WTC11 (cell line): ENCODE measurements at regions not wholly inside any gene's neighbourhood (a gene's known extent, or its start where the extent isn't known, plus 50 kb on each side); places are given as distances from the start of the nearest gene placed in this dataset.

Experiments
- ELF4 ChIP-seq: sonication (generic); formaldehyde crosslinking; IDR thresholded peaks from 2 replicates; pipeline ENCODE4 v1.8.1; 2022; ENCODE audit warnings: low read depth, mild to moderate bottlenecking, moderate library complexity, missing genetic modification reagents
- ZNF263 ChIP-seq: sonication (generic); formaldehyde crosslinking; IDR thresholded peaks from 2 replicates; pipeline ENCODE4 v1.8.1; 2022; ENCODE audit warnings: low read depth, mild to moderate bottlenecking, moderate library complexity, missing genetic modification reagents
- TF ChIP-seq, protein P1 (sequence below): sonication (generic); formaldehyde crosslinking; conservative IDR thresholded peaks from 2 replicates; pipeline ENCODE4 v1.8.1; 2023; ENCODE audit warnings: mild to moderate bottlenecking, low read depth, missing genetic modification reagents, moderate library complexity
- TF ChIP-seq, protein P2 (sequence below): fragments of 200-600 bp; IDR thresholded peaks from 2 replicates; pipeline ENCODE4 v1.8.0; 2022; ENCODE audit warnings: antibody characterized with exemption
- TF ChIP-seq, protein P3 (sequence below): sonication (generic); formaldehyde crosslinking; IDR thresholded peaks from 2 replicates; pipeline ENCODE4 v1.8.0; 2023; ENCODE audit warnings: missing genetic modification reagents
- TF ChIP-seq, protein P4 (sequence below): sonication (generic); formaldehyde crosslinking; IDR thresholded peaks from 2 replicates; pipeline ENCODE4 v1.8.0; 2022; ENCODE audit warnings: mild to moderate bottlenecking, missing genetic modification reagents

DNA sequence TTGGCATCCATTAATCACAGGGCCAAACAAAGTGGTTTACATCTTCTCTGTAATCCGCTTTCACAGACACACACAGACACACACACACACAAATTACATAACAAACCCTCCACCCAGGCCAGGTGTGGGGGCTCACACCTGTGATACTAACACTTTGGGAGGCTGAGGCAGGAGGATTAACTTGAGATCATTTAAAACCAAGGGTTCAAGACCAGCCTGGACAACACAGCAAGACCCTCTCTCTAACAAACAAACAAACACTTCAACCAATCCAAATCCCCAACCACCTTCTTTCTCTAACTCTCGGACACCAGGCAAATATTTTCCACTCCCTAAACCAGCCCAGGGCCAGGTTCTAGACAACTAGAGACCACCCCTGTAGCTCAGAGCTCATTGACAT lies 79.5 kb upstream of the XPO1 start:
- TF ChIP-seq, protein P1, sequence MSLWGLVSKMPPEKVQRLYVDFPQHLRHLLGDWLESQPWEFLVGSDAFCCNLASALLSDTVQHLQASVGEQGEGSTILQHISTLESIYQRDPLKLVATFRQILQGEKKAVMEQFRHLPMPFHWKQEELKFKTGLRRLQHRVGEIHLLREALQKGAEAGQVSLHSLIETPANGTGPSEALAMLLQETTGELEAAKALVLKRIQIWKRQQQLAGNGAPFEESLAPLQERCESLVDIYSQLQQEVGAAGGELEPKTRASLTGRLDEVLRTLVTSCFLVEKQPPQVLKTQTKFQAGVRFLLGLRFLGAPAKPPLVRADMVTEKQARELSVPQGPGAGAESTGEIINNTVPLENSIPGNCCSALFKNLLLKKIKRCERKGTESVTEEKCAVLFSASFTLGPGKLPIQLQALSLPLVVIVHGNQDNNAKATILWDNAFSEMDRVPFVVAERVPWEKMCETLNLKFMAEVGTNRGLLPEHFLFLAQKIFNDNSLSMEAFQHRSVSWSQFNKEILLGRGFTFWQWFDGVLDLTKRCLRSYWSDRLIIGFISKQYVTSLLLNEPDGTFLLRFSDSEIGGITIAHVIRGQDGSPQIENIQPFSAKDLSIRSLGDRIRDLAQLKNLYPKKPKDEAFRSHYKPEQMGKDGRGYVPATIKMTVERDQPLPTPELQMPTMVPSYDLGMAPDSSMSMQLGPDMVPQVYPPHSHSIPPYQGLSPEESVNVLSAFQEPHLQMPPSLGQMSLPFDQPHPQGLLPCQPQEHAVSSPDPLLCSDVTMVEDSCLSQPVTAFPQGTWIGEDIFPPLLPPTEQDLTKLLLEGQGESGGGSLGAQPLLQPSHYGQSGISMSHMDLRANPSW: no peak
- TF ChIP-seq, protein P2, sequence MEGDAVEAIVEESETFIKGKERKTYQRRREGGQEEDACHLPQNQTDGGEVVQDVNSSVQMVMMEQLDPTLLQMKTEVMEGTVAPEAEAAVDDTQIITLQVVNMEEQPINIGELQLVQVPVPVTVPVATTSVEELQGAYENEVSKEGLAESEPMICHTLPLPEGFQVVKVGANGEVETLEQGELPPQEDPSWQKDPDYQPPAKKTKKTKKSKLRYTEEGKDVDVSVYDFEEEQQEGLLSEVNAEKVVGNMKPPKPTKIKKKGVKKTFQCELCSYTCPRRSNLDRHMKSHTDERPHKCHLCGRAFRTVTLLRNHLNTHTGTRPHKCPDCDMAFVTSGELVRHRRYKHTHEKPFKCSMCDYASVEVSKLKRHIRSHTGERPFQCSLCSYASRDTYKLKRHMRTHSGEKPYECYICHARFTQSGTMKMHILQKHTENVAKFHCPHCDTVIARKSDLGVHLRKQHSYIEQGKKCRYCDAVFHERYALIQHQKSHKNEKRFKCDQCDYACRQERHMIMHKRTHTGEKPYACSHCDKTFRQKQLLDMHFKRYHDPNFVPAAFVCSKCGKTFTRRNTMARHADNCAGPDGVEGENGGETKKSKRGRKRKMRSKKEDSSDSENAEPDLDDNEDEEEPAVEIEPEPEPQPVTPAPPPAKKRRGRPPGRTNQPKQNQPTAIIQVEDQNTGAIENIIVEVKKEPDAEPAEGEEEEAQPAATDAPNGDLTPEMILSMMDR: no peak
- TF ChIP-seq, protein P3, sequence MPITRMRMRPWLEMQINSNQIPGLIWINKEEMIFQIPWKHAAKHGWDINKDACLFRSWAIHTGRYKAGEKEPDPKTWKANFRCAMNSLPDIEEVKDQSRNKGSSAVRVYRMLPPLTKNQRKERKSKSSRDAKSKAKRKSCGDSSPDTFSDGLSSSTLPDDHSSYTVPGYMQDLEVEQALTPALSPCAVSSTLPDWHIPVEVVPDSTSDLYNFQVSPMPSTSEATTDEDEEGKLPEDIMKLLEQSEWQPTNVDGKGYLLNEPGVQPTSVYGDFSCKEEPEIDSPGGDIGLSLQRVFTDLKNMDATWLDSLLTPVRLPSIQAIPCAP (CRISPR knock-in tag): no peak
- TF ChIP-seq ZNF263 (CRISPR knock-in tag) (no peak), ELF4 (CRISPR knock-in tag) (no peak)
- TF ChIP-seq, protein P4, sequence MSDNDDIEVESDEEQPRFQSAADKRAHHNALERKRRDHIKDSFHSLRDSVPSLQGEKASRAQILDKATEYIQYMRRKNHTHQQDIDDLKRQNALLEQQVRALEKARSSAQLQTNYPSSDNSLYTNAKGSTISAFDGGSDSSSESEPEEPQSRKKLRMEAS (CRISPR knock-in tag): no peak
